GF-D8 (cell line): ENCODE measurements at regions not wholly inside any gene's neighbourhood (a gene's known extent, or its start where the extent isn't known, plus 50 kb on each side); places are given as distances from the start of the nearest gene placed in this dataset.
A peak's percentile ranks its signal among the peaks of the same experiment; 100 is the strongest.

Experiments used
- DNase-seq: peaks from one replicate; lab custom pipeline; 2025; lab: John Stamatoyannopoulos, UW

DNA sequence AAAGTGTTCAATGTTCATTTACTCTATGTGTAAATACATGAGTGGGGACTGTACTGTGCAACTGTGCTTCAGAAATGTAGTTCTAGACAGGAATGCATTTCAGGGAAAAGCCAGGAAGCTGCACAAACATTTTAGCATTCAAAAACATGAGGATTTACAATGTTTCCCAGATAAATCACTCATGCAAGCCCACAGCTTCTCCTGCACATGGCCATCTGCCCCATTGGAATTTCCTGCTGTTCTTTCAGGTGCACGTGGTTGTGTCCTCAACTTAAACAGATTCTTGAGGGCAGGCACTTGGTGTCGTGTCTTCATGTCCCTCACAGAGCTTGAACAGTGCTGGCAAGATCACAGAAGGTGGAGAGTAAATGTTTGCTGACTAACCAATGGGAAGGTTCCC is 101.5 kb downstream of the UNC5CL start:
- DNase-seq = no peak

DNA sequence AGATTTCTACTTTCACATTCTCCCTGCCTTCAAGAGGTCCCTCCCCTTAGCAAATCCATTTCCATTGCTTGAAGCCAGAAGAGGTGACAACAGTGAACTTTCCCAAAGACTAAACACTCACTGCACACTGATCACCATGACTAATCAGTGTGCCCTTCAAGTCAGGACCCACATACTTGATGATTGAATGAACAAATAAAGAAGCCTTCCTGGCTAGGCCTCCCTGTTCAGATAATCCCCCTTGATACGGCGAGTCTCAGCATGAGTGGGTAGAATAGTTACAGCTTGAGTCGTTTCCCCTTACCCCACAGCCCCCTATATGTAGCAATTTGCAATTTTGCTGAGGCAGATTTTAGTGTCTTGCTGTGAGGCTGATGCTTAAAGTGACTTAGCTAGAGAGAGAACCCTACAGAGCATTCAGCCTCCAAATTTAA is 102.2 kb downstream of the UNC5CL start:
- DNase-seq = no peak

DNA sequence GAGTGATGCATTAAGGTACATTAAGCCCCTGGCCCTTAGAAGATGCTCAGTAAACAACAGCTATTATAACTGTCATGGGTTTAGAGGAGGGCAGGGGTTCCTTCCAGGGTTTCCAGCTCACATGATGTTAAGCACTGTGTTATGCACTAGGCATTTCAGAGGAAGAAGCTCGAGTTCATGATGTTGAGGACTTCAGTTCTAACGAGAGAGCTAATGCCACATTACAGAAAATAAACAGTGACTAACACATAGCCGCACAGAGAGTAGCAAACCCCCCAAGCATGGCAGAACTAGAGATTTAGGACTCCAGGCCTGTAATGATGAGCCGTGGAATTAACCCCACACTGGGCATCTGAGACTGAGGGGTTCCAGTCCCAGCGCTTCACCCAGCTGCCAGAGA is 105.2 kb downstream of the UNC5CL start:
- no peak for DNase-seq

DNA sequence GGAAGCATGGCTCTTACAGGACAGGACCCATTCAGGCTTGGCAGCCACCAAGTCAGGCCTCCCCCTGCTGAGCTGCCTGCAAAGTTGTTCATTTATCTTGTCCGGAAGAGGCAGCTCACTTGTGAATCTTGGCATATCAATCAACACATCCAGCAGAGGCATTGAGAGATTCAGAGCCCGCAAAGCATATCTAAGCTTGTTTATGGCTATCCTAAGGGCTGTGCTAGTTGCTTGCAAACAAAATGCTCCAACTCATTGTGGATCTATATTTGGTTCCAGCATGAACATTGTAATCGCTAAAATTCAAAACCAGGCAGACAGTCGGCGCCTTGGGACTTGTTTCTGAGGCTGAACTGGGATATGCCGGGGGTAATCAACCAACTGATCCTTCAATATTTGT is 106.1 kb downstream of the UNC5CL start:
- DNase-seq = no peak

DNA sequence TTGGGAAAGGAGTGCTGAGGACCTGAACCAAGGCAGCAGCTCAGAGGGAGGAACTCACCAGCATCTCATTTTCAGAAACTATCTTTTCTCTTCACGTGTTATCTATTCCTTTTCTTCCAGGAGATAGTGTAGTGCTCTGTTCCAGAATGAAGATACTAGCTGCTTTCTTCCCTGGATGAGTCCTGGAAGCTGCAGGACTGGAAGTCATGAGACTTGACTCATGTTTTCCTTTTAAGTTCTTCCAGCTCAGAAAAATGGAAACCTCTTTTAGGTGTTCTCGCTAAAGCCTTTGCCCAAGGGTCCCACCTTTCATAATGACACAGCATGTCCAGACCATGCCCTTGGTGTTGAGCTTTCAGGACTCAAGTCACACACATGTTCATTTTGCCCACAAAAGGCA is 106.7 kb downstream of the UNC5CL start:
- DNase-seq = no peak

DNA sequence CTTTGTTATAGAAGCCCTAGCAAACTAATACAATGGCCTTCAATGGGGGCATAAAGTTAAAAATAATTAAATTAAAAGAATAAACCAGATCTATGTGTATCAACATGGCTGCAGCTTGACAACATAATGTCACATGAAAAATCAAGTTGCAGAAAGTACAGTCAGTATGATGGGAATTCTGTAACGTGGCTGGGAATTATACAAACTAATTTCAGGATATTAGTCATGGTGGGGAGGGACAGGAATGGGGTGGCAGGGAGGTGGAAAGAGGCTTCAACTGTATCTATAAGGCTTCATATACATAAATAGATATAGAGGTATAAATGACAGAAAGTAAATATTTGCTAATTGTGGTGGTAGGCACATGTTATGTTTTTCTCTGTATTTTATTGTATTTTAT is 107.1 kb downstream of the UNC5CL start:
- no peak for DNase-seq

DNA sequence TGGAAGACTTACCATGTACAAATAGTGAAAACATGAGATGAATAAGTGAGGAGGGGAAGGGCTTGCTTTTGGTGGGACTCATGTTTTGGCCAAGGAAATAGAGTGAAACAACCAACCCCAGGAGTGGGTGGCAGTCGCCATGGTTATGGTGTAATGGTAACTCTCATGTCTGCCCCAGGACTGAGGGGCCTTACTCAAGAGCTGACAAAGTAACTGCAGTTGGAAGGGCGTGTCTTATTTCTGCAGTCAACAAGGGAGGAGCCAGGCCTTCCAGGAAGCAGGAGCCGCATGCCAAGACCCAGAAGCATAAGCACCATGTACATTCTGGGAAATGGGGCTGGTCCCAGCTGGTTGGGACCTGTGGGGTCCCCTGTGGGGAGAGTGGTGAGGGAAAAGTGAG is 108.5 kb downstream of the UNC5CL start:
- no peak for DNase-seq

DNA sequence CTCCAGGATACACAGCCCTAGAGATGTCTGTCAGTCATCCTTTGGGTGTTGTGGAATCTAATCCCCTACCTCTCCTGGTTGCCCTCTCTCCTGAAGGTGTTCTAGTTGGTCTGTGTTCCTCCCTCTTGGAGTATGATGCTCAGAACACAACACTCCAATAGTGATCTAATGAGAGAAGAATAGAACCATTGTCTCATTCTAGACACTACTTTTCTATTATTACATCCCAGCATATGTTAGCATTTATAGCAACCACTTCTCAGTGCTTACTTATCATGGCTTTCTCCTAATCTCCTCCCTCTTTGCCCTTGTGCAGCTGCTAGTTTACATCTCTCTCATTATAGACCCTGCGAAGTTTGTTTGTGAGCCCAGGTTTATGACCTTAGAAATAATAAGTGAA is 109.0 kb downstream of the UNC5CL start:
- DNase-seq = no peak

DNA sequence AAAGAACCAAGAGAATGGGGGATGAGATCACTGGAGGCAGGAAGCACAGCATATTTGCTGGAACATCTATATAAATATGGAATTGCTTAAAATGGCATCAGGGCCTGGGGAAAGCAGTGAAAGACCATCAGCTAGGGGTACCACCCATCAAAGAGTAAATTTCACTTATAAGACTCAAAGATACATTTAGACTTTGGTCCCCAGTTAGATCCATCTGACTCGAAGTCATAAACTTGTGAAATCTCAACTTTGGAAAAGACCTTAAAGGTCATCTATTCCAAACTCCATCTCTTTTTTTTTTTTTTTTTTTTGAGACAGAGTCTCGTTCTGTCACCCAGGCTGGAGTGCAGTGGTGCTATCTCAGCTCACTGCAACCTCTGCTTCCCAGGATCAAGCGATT is 109.8 kb downstream of the UNC5CL start:
- no peak for DNase-seq

DNA sequence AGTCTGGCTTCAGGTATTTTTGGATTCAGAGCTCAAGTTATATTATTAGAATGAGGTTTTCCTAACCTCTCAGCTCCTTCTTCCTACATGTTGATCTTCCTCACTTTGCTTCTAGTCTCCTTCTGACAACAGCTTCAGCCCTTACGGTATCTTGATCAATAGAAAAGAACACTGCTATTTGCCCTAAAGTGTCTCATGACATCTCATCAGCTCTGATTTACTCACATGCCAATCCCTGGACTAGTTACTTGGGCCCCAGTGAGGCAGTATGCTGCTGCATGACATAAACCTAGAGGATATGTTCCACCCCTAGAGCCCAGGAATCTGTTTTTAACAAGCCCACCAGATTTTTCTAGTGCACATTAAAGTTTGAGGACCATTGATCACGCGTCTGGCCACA is 110.3 kb downstream of the UNC5CL start:
- no peak for DNase-seq

DNA sequence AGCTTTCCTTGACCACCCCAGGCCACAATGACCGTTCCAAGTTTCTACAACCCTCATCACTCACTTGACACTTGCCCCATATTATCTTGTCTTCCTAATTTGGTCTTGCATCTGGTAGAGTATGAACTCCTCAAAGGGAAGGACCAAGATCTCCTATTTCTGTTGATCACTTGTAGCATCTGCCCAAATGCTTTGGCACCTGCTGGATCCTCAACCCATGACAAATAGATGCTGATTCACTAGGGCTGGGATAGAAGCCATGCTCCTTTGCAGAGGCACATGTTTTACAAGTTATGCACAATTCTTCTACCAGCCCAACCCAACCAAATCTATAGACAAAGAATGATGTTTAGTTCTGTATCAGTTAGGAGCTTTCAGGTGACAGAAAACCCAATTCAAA is 110.7 kb downstream of the UNC5CL start:
- no peak for DNase-seq

DNA sequence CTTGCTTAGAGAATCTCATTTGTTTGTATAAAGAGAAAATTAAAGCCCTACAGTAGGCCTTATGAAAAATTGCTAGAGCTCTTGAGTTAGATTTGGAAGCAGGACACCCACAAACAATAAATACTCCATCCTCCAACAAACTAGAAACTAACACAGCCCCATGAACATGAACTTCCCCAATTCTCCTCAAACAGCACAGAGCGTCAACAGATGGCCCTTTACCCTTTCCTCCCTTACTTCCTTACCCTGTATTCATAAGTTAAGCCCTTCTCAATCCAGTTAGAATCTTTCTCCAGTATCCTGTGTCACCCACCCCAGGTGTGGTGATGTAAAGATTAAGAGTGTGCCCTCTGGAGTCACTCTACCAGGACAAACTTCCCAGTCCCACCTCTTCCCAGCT is 113.7 kb downstream of the UNC5CL start:
- DNase-seq = no peak

DNA sequence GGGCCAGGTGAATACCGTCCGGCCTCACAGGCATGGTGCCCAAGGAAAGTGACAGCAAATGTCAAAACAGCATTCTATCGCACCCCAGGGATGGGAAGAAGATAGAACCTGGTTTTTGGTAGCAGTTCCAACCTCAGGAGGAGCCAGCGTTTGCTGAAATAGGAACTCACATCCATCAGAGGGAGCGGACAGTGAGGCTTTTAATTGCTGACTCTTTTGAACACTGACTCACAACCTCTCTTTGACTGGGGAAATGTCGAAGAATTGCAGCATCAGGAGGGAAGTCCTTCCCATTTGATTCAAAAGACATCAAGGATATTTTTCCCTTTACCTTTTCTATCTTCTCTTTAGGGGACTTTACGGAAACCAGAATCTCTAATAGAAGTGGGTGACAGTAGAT is 114.2 kb downstream of the UNC5CL start:
- DNase-seq = no peak

DNA sequence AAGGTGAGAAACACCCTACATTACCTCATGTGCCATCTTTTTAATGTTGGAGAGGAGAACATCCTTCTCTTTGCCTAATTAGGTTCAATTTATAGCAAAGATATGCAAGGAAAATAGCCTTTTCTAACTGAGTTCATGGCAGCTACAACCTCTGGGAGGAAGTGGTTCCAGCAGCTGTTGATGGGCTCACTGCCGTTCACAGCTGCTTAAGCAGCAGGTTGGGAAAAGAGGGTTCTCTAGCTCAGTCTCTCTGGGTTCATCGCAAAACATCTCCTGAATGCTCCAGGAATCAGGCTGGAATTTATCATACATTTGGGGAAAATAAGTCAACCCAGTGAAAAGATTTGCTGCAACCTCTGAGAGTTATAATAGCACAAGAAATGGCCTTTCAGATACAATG is 115.1 kb downstream of the UNC5CL start:
- no peak for DNase-seq

DNA sequence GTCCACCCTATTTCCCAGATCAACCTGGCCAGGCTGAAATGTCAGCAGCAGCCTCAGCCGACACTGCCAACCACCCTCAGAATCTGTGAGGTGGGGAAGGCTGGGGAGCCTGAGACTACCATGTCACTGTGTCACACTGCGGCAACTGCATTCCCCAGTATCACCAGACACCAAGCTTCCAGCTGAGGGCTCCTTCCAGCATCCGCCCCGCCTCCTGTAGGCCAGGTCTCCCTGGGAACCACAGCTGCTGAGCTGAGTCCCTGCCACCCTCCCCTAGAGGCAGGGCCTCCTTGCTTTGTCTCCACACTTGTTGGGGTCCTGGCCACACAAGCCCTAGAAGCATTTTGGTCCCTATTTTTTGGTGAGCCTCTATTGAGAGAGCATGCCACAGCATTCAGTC is 115.7 kb downstream of the UNC5CL start:
- DNase-seq = no peak

DNA sequence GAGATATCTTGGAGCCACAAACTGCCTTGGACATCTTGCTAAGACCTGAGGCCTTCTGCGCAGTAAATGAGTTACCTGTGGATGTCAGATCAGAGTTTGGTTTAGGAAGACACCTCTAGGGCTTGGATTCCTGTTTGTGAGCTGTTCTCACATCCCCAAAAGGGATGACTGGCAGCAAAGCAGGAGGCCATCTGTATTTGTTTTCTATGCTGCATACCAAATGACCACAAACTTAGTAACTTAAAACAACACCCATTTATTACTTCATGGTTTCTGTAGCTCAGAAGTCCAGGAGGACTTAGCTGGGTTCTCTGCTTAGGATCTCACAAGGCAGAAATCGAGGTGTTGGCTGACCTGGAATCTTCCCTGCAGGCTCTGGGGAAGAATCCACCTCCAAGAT is 116.7 kb downstream of the UNC5CL start:
- no peak for DNase-seq

DNA sequence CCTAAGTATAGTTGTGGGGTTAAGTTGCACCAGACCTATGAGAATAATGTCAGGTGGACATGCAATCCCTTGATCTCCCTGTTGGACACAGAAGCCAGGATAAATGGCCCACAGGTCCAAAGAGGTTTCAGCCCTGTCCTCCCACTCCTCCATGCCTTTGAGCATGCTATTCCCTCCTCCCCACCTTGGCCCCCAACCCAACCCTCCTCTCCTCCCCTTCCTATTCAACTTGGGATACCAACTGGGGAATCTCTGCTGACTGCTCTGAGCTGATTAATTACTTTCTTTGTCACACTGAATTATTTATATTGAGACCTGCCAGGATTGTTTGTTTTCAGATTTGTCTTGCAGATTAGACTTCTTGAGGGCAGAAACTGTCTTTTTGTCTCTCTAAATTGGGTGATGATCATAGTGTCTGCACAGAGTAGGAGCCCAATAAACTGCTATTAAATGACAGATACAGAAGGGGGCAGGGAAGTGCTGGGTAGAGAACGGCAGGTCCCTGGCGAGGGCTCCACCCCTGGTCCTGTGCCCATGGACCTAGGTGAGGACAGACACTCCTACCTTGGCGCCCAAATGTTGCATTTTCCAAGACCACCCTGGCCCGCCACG is 120.9 kb downstream of the UNC5CL start:
- DNase-seq = no peak

DNA sequence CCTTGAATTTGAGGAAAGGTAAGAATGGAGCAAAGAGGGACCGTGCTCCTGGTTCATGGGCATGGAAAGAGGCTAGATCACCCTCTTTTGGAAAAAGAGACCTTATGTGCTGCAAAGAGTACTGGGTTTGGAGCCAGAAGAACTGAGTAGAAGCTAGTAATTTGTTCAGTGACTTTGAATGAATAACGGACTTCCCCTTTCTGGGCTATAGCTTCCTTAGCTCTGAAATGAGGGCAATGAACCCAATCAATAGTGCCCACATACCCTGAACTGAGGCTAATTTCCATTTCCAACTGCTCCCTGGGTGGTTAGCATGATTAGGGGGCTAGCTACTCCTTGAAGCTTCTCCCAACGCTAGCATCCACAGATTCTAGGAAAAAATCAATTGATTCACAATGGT is 121.4 kb downstream of the UNC5CL start:
- DNase-seq = no peak

DNA sequence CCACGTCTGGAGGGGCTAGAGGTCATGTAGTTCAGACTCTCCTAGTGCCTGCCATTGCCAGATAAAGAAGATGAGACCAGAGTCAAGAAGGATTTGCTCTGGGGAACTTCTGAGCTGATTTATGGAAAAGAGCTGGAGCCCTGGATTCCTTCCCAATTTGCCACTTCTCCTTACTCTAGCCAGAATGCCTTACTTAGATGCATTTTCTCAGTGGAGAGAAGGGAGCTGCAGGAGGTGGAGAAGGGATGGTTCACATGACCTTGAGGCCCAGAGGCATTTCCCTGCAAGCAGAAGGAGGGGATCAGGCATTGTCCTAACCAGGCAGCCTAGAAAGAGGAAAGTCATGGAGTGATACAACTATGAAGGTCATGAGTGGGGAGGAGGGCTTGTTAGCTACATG is 122.2 kb downstream of the UNC5CL start:
- no peak for DNase-seq

DNA sequence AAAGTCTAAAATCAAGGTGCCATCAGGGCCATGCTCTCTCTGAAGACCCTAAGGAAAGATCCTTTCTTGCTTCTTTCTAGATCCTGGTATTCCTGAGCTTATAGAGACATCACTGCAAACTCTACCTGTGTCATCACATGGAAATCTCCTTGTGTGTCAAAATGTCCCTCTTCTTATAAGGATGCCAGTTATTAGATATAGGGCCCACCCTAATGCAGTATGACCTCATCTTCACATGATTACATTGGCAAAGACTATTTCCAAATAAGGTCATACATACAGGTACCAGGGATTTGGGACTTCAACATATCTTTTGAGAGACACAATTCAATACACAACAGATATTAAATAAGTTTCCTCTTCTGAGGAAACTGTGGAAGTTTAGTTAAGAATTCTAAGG is 123.9 kb downstream of the UNC5CL start:
- DNase-seq = no peak

DNA sequence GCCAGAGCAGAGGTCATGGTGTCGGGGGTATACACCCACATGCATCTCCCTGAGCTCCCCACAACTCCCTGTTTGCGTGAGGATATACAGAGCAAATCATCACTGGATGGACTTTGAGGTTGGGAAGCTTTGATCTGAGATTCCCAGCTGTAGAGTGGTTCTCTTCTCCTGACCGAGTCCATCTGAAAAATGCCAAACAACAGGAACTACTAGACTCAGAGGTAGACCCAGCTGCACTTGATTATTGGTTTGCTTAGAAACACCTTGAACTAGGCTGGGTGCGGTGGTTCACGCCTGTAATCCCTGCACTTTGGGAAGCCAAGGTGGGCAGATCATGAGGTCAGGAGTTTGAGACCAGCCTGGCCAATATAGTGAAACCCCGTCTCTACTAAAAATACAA is 125.0 kb downstream of the UNC5CL start:
- DNase-seq = no peak

DNA sequence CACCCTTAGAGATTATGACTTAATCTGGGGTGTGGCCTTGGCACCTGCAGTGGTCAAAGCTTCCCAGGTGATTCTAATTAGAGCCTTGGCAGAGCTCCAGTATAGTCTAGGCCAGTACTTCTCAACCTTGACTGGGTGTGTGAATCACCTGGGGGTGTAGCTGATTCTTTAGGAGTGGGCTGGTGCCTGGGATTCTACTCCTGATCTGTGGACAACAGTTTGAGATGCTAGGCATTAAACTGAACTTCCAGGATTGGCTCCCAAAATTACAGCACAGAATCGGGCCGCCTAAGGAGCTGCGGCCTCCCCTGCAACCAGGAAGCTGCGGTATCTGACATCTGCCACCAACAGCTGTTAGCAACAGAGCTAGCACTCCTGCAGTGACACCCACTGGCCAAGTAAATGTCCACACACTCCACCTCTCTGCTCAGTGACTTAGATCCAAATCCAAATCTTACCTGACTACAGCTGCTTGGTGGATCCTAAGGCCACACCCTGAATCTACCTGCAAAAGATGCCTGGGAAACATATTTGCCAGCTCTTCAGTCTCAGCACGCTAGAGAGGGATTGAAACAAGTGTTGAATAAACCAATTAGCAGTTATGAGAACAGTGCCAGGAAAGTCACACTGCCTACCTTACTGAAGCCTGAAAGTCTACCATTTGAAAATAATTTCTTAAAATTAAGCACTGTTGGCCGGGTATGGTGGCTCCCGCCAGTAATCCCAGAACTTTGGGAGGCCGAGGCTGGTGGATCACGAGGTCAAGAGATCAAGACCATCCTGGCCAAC is 126.7 kb downstream of the UNC5CL start:
- DNase-seq = peak; percentile 56

DNA sequence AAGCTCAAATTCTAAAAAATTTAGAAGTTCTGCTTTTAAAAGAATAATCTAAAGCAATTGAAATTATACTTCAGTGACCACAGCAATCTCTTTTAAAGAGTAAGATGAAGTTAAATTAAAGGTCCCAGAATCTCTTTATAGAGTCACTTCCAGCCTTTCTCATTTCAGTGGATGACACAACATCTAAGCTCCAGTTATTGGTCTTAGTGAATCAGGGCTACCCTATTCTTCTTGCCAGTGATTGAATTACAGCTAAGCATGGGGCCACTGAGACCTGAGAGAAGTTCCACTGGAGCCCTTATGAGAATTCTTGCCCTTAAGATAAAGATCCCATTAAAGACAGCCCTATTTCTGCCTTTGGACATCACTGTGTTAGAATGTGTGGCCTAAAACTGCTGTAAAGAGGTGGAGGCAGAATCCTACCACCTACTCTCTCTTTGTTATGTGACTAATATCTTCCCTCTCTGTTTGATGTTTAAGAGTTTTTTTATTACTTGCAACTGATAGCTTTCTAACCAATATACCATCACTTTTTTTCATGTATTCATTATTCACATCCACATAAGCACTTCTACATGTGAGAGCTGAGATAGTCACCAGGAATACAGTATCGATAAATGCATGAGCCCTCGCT is 128.6 kb downstream of the UNC5CL start:
- DNase-seq = no peak

DNA sequence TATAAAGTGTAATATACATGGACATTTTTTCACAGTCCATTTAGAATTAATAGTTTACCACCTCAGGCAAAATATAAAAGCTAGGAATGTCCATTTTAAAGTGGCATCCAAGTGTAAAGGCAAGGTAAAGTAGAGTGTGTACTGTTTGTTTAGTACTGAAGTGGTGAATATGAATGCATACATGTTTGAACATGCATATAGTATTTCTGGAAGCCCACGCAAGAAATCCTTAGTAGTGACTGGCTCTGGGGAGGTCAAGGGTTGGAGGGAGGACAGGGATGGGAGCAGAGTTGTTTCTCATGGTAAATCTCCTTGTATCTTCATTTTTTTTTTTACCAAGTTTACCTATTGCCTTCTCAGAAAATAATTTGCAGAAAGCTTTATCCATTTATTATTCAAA is 129.2 kb downstream of the UNC5CL start:
- DNase-seq = no peak
